SK-N-SH (cell line): ENCODE measurements at regions not wholly inside any gene's neighbourhood (a gene's known extent, or its start where the extent isn't known, plus 50 kb on each side); places are given as distances from the start of the nearest gene placed in this dataset.

Source experiments
- ELF1 ChIP-seq: IDR thresholded peaks from 2 replicates; pipeline ENCODE4 v1.4.0; 2012
- NFIC ChIP-seq: IDR thresholded peaks from 2 replicates; pipeline ENCODE4 v1.4.0; 2012; ENCODE audit warnings: borderline replicate concordance
- PBX3 ChIP-seq: IDR thresholded peaks from 2 replicates; pipeline ENCODE4; 2012
- RCOR1 ChIP-seq: fragments of 150-350 bp; IDR thresholded peaks from 2 replicates; pipeline ENCODE4 v1.6.1; 2017; ENCODE audit warnings: antibody characterized with exemption, low read length
- RFX5 ChIP-seq: IDR thresholded peaks from 2 replicates; pipeline ENCODE4 v1.6.1; 2012; ENCODE audit warnings: mild to moderate bottlenecking, improper control_type of control experiment, low read length
- TF ChIP-seq, protein P1 (sequence below): fragments of 200-600 bp; sonication (generic); IDR thresholded peaks from 2 replicates; pipeline ENCODE4 v1.6.1; 2017; ENCODE audit warnings: antibody characterized with exemption, mild to moderate bottlenecking, moderate library complexity

GRCh38 chr9:81408951-81409350 lies 280.4 kb downstream of the TLE1 start:
- TF ChIP-seq, protein P1, sequence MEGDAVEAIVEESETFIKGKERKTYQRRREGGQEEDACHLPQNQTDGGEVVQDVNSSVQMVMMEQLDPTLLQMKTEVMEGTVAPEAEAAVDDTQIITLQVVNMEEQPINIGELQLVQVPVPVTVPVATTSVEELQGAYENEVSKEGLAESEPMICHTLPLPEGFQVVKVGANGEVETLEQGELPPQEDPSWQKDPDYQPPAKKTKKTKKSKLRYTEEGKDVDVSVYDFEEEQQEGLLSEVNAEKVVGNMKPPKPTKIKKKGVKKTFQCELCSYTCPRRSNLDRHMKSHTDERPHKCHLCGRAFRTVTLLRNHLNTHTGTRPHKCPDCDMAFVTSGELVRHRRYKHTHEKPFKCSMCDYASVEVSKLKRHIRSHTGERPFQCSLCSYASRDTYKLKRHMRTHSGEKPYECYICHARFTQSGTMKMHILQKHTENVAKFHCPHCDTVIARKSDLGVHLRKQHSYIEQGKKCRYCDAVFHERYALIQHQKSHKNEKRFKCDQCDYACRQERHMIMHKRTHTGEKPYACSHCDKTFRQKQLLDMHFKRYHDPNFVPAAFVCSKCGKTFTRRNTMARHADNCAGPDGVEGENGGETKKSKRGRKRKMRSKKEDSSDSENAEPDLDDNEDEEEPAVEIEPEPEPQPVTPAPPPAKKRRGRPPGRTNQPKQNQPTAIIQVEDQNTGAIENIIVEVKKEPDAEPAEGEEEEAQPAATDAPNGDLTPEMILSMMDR: no peak
- TF ChIP-seq RCOR1 (no peak), NFIC (no peak), PBX3 (no peak), RFX5 (no peak), ELF1 (no peak)
